ENCODE measurements at regions not wholly inside any gene's neighbourhood (a gene's known extent, or its start where the extent isn't known, plus 50 kb on each side); places are given as distances from the start of the nearest gene placed in this dataset.

GRCh38 chr4:157918036-157918832, 254.6 kb downstream of the GASK1B start:
- Histone ChIP-seq H3K27me3 (ENCODE audit: insufficient read depth, poor library complexity, severe bottlenecking) (no peaks in the 10 kb centered on the region), H3K27ac (replicated peaks) (no peak overlapping the region), H3K4me3 (replicated peaks; ENCODE audit: insufficient read depth, low read length) (no peak overlapping the region)
- no peak for DNase-seq (ENCODE audit: low read depth in 1 of 2, low spot score in 1 of 2)
- TF ChIP-seq REST (IDR thresholded peaks at IDR 0.05; ENCODE audit: insufficient replicate concordance, low read depth) (no peak), SPI1 (IDR thresholded peaks at IDR 0.05; ENCODE audit: borderline replicate concordance, low read depth) (no peak), GABPA (IDR thresholded peaks at IDR 0.05; ENCODE audit: low read depth) (no peak), CTCF (IDR thresholded peaks at IDR 0.05; ENCODE audit: insufficient read depth, low read length) (no peak), POLR2AphosphoS5 (IDR thresholded peaks at IDR 0.05; ENCODE audit: low read depth) (no peak)

- H3K27me3 ChIP-seq (ENCODE audit: insufficient read depth, poor library complexity, severe bottlenecking): no peaks in the 10 kb centered on the region
- H3K4me3 ChIP-seq (replicated peaks; ENCODE audit: insufficient read depth, low read length): no peak overlapping the region
- H3K27ac ChIP-seq (replicated peaks): no peak overlapping the region
- TF ChIP-seq GABPA (IDR thresholded peaks at IDR 0.05; ENCODE audit: low read depth) (no peak), SPI1 (IDR thresholded peaks at IDR 0.05; ENCODE audit: borderline replicate concordance, low read depth) (no peak), REST (IDR thresholded peaks at IDR 0.05; ENCODE audit: insufficient replicate concordance, low read depth) (no peak), CTCF (IDR thresholded peaks at IDR 0.05; ENCODE audit: insufficient read depth, low read length) (no peak), POLR2AphosphoS5 (IDR thresholded peaks at IDR 0.05; ENCODE audit: low read depth) (no peak)
- no peak for DNase-seq (ENCODE audit: low read depth in 1 of 2, low spot score in 1 of 2)
These were observed 260.6 kb downstream of the GASK1B start for GRCh38 chr4:157912212-157912611.

GRCh38 chr4:157911662-157912061, 261.2 kb downstream of the GASK1B start:
- H3K27ac ChIP-seq (replicated peaks): no peak overlapping the region
- H3K4me3 ChIP-seq (replicated peaks; ENCODE audit: insufficient read depth, low read length): no peak overlapping the region
- no peaks in the 10 kb centered on the region for H3K27me3 ChIP-seq (ENCODE audit: insufficient read depth, poor library complexity, severe bottlenecking)
- DNase-seq (ENCODE audit: low read depth in 1 of 2, low spot score in 1 of 2): no peak
- TF ChIP-seq CTCF (IDR thresholded peaks at IDR 0.05; ENCODE audit: insufficient read depth, low read length) (no peak), POLR2AphosphoS5 (IDR thresholded peaks at IDR 0.05; ENCODE audit: low read depth) (no peak), GABPA (IDR thresholded peaks at IDR 0.05; ENCODE audit: low read depth) (no peak), SPI1 (IDR thresholded peaks at IDR 0.05; ENCODE audit: borderline replicate concordance, low read depth) (no peak), REST (IDR thresholded peaks at IDR 0.05; ENCODE audit: insufficient replicate concordance, low read depth) (no peak)

All from HL-60 (cell line).